OCI-LY7 (cell line): ENCODE measurements at regions not wholly inside any gene's neighbourhood (a gene's known extent, or its start where the extent isn't known, plus 50 kb on each side); places are given as distances from the start of the nearest gene placed in this dataset.

Source experiments
- BruUV-seq: library from RNA; stranded (reverse); fragments of 400-500 nt; replicated peaks from 2 replicates; lab custom pipeline; 2021; lab: Mats Ljungman, UMichigan
- CTCF ChIA-PET: fragments of 300-600 bp; sonication (Branson Sonifier 250); formaldehyde crosslinking; loops from one replicate; lab custom pipeline; 2022; ENCODE audit warnings: antibody characterized with exemption; ENCODE audit not compliant: unreplicated experiment; lab: Charles Lee
- POLR2A ChIA-PET: fragments of 300-600 bp; sonication (Branson Sonifier 250); formaldehyde crosslinking; loops from one replicate; lab custom pipeline; 2022; ENCODE audit warnings: antibody characterized with exemption; lab: Charles Lee
- DNase-seq: peaks from one replicate; pipeline ENCODE4 v3.0.0-alpha.2; 2015; ENCODE audit warnings: low spot score
- H2AFZ ChIP-seq: fragments of 200-600 bp; sonication (generic), shearing (Covaris generic); 2 replicates; pipeline ENCODE4 v1.6.1; 2014; ENCODE audit warnings: mild to moderate bottlenecking, antibody characterized with exemption, low read length, moderate library complexity
- H3K27ac ChIP-seq: fragments of 200-600 bp; sonication (generic); 2 replicates; pipeline ENCODE4 v1.5.1; 2014; ENCODE audit warnings: mixed run types, low read depth, mild to moderate bottlenecking, moderate library complexity, low read length, inconsistent platforms; ENCODE audit not compliant: poor library complexity, severe bottlenecking
- H3K36me3 ChIP-seq: fragments of 200-600 bp; sonication (generic); 2 replicates; pipeline ENCODE4 v1.6.1; 2014; ENCODE audit warnings: mild to moderate bottlenecking, antibody characterized with exemption, low read length, moderate library complexity, mixed read lengths; ENCODE audit not compliant: insufficient read depth
- H3K4me1 ChIP-seq: fragments of 200-600 bp; sonication (generic); 2 replicates; pipeline ENCODE4 v1.5.1; 2014; ENCODE audit warnings: mild to moderate bottlenecking, low read length; ENCODE audit not compliant: insufficient read depth, poor library complexity, severe bottlenecking
- H3K4me2 ChIP-seq: fragments of 200-600 bp; sonication (generic); 2 replicates; pipeline ENCODE4 v1.6.1; 2014; ENCODE audit warnings: mild to moderate bottlenecking, low read length
- H3K4me3 ChIP-seq: fragments of 200-600 bp; sonication (generic); 2 replicates; pipeline ENCODE4 v1.5.1; 2014; ENCODE audit warnings: mild to moderate bottlenecking, low read depth, low read length; ENCODE audit not compliant: poor library complexity, severe bottlenecking
- H3K79me2 ChIP-seq: fragments of 200-600 bp; sonication (generic); 2 replicates; pipeline ENCODE4 v1.6.1; 2016; ENCODE audit warnings: low read depth, mild to moderate bottlenecking, low read length, moderate library complexity, mixed read lengths; ENCODE audit not compliant: insufficient read depth
- H3K9me2 ChIP-seq: fragments of 200-600 bp; sonication (generic); 2 replicates; pipeline ENCODE4 v1.6.1; 2016; ENCODE audit warnings: mild to moderate bottlenecking, low read length, mixed read lengths; ENCODE audit not compliant: insufficient read depth
- H3K9me3 ChIP-seq: fragments of 200-600 bp; sonication (generic); 2 replicates; pipeline ENCODE4 v1.6.1; 2014; ENCODE audit warnings: mild to moderate bottlenecking, mixed run types, low read length, mixed read lengths
- H4K20me1 ChIP-seq: fragments of 200-600 bp; sonication (generic); 2 replicates; pipeline ENCODE4 v1.6.1; 2014; ENCODE audit warnings: mild to moderate bottlenecking, antibody characterized with exemption, low read length, moderate library complexity, mixed read lengths; ENCODE audit not compliant: insufficient read depth
- EZH2phosphoT487 ChIP-seq: fragments of 200-600 bp; sonication (generic); IDR thresholded peaks from 2 replicates; pipeline ENCODE4 v1.6.1; 2018; ENCODE audit warnings: low read depth, borderline replicate concordance, mild to moderate bottlenecking, mixed run types, antibody characterized with exemption, low read length, moderate library complexity, mixed read lengths
- intact Hi-C: fragments of 100-400 bp; cut with micrococcal nuclease; formaldehyde crosslinking; loops from one replicate; pipeline ENCODE4 v1.10.0; 2022; ENCODE audit not compliant: unreplicated experiment
- TF ChIP-seq, protein P1 (sequence below): fragments of 200-600 bp; sonication (generic); conservative IDR thresholded peaks from 2 replicates; pipeline ENCODE4 v1.5.1; 2014; ENCODE audit warnings: mild to moderate bottlenecking, antibody characterized with exemption, low read length, moderate library complexity, mixed read lengths

DNA sequence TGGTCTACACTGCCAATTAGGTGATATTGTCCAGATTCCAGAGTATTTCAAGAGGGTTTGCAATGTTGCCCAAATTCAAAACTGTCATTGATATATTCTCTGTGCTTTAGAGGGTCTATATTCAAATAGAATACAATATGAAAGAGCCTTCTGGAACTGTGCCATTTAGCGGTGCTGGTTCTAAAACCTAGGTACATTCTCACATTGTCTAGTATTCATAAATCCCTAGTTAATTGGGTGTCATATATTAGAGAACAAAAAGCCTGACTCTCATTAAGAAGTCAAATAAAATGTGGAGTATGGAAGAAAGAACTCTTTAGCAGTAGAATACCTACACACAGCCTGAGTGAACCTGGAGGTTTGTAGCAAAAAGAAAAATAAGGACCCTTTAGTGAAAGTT is 447.9 kb downstream of the CNTN6 start:
- BruUV-seq, result no TSS peak
- intact Hi-C loops, result no loop called here
- POLR2A ChIA-PET, result no interaction called here

DNA sequence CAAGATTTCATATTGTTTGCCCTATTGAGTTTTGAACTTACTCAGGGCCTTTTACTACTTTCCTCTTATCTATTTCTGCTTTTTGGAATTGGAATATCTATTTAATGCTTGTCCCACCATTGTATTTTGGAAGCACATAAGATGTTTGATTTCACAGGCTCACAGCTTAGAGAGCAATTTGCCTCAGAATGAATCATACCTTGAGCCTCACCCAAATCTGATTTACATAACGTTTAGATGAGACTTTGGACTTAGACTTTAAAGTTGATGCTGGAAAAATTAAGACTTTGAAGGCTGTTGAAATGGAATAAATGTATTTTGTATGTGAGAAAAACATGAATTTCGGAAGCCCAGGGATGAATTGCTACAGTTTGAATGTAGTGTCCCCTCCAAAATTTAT is 458.9 kb downstream of the CNTN6 start:
- intact Hi-C loops, result no loop called here
- no peaks in the 10 kb centered on the region for H3K9me3 ChIP-seq
- ChIA-PET CTCF (no interaction called here), POLR2A (no interaction called here)
- no peak overlapping the region for H3K4me2 ChIP-seq
- H3K4me3 ChIP-seq, result no peak overlapping the region
- no peak overlapping the region for H2AFZ ChIP-seq
- H3K36me3 ChIP-seq, result no peaks in the 10 kb centered on the region
- H4K20me1 ChIP-seq, result no peaks in the 10 kb centered on the region
- no peaks in the 10 kb centered on the region for H3K79me2 ChIP-seq
- H3K27ac ChIP-seq, result no peak overlapping the region
- H3K4me1 ChIP-seq, result no peaks in the 10 kb centered on the region
- BruUV-seq, result no TSS peak
- no peaks in the 10 kb centered on the region for H3K9me2 ChIP-seq
- TF ChIP-seq, protein P1, sequence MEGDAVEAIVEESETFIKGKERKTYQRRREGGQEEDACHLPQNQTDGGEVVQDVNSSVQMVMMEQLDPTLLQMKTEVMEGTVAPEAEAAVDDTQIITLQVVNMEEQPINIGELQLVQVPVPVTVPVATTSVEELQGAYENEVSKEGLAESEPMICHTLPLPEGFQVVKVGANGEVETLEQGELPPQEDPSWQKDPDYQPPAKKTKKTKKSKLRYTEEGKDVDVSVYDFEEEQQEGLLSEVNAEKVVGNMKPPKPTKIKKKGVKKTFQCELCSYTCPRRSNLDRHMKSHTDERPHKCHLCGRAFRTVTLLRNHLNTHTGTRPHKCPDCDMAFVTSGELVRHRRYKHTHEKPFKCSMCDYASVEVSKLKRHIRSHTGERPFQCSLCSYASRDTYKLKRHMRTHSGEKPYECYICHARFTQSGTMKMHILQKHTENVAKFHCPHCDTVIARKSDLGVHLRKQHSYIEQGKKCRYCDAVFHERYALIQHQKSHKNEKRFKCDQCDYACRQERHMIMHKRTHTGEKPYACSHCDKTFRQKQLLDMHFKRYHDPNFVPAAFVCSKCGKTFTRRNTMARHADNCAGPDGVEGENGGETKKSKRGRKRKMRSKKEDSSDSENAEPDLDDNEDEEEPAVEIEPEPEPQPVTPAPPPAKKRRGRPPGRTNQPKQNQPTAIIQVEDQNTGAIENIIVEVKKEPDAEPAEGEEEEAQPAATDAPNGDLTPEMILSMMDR, result no peak
- TF ChIP-seq EZH2phosphoT487, result no peak
- DNase-seq, result no peak

More for the DNA sequence above, 447.9 kb downstream of the CNTN6 start:
- H4K20me1 ChIP-seq, result no peaks in the 10 kb centered on the region
- H3K4me3 ChIP-seq, result no peak overlapping the region
- no peaks in the 10 kb centered on the region for H3K79me2 ChIP-seq
- H3K36me3 ChIP-seq, result no peaks in the 10 kb centered on the region
- DNase-seq, result no peak
- no peak overlapping the region for H2AFZ ChIP-seq
- no peaks in the 10 kb centered on the region for H3K9me2 ChIP-seq
- CTCF ChIA-PET, result no interaction called here
- H3K4me2 ChIP-seq, result no peak overlapping the region
- H3K27ac ChIP-seq, result no peak overlapping the region
- no peaks in the 10 kb centered on the region for H3K9me3 ChIP-seq
- H3K4me1 ChIP-seq, result no peaks in the 10 kb centered on the region
- TF ChIP-seq, protein P1, result no peak
- TF ChIP-seq EZH2phosphoT487, result no peak

DNA sequence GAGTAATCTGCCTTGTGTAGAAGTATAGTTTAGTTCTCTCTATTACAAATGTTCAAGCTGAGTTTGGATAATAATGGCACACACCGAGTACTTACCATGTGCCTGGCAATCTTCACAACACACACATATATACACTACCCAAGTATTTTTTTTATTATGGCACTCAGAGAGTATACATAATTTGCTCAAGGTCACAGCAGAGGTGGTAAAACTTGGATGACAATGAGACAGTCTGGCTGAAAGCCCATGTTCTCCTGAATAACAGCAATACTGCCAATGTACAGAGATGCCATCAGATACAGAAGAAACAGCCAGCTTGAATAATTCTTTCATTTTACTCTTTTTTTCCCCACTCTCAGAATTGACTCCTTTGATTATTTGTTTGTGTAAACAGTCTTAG is 460.0 kb downstream of the CNTN6 start:
- H3K4me2 ChIP-seq, result no peak overlapping the region
- no peak for DNase-seq
- BruUV-seq, result no TSS peak
- H3K4me1 ChIP-seq, result no peaks in the 10 kb centered on the region
- no peaks in the 10 kb centered on the region for H3K36me3 ChIP-seq
- POLR2A ChIA-PET, result interaction anchor here (0.7 kb wide), 1 partner anchor 108 kb away, joined by 3 read pairs; no protein-coding TSS in a partner anchor
- no peak overlapping the region for H3K27ac ChIP-seq
- CTCF ChIA-PET, result no interaction called here
- H4K20me1 ChIP-seq, result no peaks in the 10 kb centered on the region
- no peaks in the 10 kb centered on the region for H3K9me2 ChIP-seq
- intact Hi-C loops, result no loop called here
- no peaks in the 10 kb centered on the region for H3K79me2 ChIP-seq
- no peak overlapping the region for H3K4me3 ChIP-seq
- TF ChIP-seq, protein P1, result no peak
- no peak for TF ChIP-seq EZH2phosphoT487
- no peaks in the 10 kb centered on the region for H3K9me3 ChIP-seq
- no peak overlapping the region for H2AFZ ChIP-seq
